GM23248 (cell line): ENCODE measurements at regions not wholly inside any gene's neighbourhood (a gene's known extent, or its start where the extent isn't known, plus 50 kb on each side); places are given as distances from the start of the nearest gene placed in this dataset.

Experiments used
- DNase-seq: peaks from one replicate; pipeline ENCODE4 v3.0.0-alpha.2; 2015
- H2AFZ ChIP-seq: fragments of 200-600 bp; sonication (generic); 2 replicates; pipeline ENCODE4 v1.6.1; 2016; ENCODE audit warnings: antibody characterized with exemption
- H3F3A ChIP-seq: fragments of 200-600 bp; sonication (generic); 2 replicates; pipeline ENCODE4 v1.6.1; 2016; ENCODE audit warnings: mild to moderate bottlenecking, antibody characterized with exemption, mixed run types; ENCODE audit not compliant: insufficient read depth
- H3K27ac ChIP-seq: fragments of 200-600 bp; sonication (generic); 2 replicates; pipeline ENCODE4 v1.5.1; 2016; ENCODE audit warnings: mild to moderate bottlenecking
- H3K27me3 ChIP-seq: fragments of 200-600 bp; sonication (generic); replicated peaks from 2 replicates; pipeline ENCODE4 v1.6.1; 2016; ENCODE audit warnings: mild to moderate bottlenecking; ENCODE audit not compliant: insufficient read depth
- H3K36me3 ChIP-seq: fragments of 200-600 bp; sonication (generic); 2 replicates; pipeline ENCODE4 v1.6.1; 2016; ENCODE audit warnings: low read depth, mild to moderate bottlenecking
- H3K4me1 ChIP-seq: fragments of 200-600 bp; sonication (generic); 2 replicates; pipeline ENCODE4 v1.6.1; 2016; ENCODE audit warnings: mild to moderate bottlenecking; ENCODE audit not compliant: insufficient read depth
- H3K4me2 ChIP-seq: fragments of 200-600 bp; sonication (generic); one replicate; pipeline ENCODE4 v1.6.1; 2016; ENCODE audit warnings: mild to moderate bottlenecking; ENCODE audit not compliant: unreplicated experiment
- H3K4me3 ChIP-seq: fragments of 200-600 bp; sonication (generic); 2 replicates; pipeline ENCODE4 v1.5.1; 2016; ENCODE audit warnings: mild to moderate bottlenecking
- H3K79me2 ChIP-seq: fragments of 200-600 bp; sonication (generic); 2 replicates; pipeline ENCODE4 v1.6.1; 2016; ENCODE audit warnings: mild to moderate bottlenecking; ENCODE audit not compliant: insufficient read depth
- H3K9ac ChIP-seq: fragments of 200-600 bp; sonication (generic); 2 replicates; pipeline ENCODE4 v1.6.1; 2016; ENCODE audit warnings: mild to moderate bottlenecking
- H3K9me2 ChIP-seq: fragments of 200-600 bp; sonication (generic); 2 replicates; pipeline ENCODE4 v1.6.1; 2016; ENCODE audit warnings: mixed run types, mild to moderate bottlenecking, moderate library complexity; ENCODE audit not compliant: insufficient read depth
- H3K9me3 ChIP-seq: fragments of 200-600 bp; sonication (generic); one replicate; pipeline ENCODE4 v1.6.1; 2017; ENCODE audit warnings: low read depth
- H4K20me1 ChIP-seq: fragments of 200-600 bp; sonication (generic); 2 replicates; pipeline ENCODE4 v1.6.0; 2016; ENCODE audit not compliant: insufficient read depth
- EZH2 ChIP-seq: fragments of 200-600 bp; sonication (generic); IDR thresholded peaks from 2 replicates; pipeline ENCODE4 v1.6.1; 2018; ENCODE audit warnings: antibody characterized with exemption, mild to moderate bottlenecking; ENCODE audit not compliant: insufficient read depth, poor library complexity, severe bottlenecking
- EZH2phosphoT487 ChIP-seq: fragments of 200-600 bp; sonication (generic); IDR thresholded peaks from 2 replicates; pipeline ENCODE4 v1.6.1; 2018; ENCODE audit warnings: antibody characterized with exemption, moderate library complexity, mild to moderate bottlenecking, low read depth; ENCODE audit not compliant: insufficient read depth
- WGBS, 2 experiments: methylation state at CpG; one replicate each; pipeline ENCODE4 v1.1.6; 2015 to 2017; ENCODE audit warnings: low lambda C conversion rate in 2 of 2, low coverage in 1 of 2; ENCODE audit errors: missing lambda C conversion rate in 2 of 2; 5-methylcytosine and 5-hydroxymethylcytosine counted together
- in situ Hi-C: fragments of 300-500 bp; cut with MboI; formaldehyde crosslinking; loops from 2 replicates; pipeline ENCODE4 v1.15.0; 2020

DNA sequence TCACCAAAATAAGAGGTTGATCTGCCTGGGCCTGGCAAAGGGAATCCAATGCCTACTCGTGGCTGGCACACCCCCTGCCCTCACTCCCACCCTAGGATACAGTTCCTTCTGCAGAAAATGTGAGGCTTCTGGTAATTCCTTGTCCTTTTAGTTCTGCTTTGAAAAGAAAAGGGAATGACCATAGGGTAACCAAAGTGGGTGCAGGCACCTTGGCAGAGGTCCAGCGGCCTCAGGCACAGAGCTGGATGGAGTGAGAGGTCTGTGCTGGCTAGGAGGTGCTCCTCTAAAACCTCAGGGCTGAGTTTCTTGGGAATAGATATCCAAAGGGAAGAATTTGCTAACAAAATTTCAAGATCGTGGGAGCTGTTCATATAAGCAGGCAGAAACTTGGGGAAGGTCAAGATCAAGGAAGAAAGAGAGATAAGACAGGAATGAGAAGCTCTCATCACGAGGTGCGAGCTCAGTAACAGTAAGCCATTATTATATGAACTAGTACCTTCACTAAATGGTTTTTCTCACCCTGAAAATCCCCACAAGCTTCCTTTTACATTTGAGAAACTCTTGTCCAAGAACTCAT lies 293.1 kb upstream of the LYPLAL1 start:
- TF ChIP-seq EZH2phosphoT487 (no peak), EZH2 (no peak)
- no peaks in the 10 kb centered on the region; the same call in 1 of the 2 replicates for H3K27me3 ChIP-seq
- H3K4me1 ChIP-seq: no peaks in the 10 kb centered on the region
- no peaks in the 10 kb centered on the region for H3K9me2 ChIP-seq
- H3K79me2 ChIP-seq: no peaks in the 10 kb centered on the region
- H3K4me2 ChIP-seq: no peak overlapping the region
- in situ Hi-C loops: no loop called here
- WGBS, 2 experiments: 49 to 53% methylated on average over 5 of the region's 5 CpGs
- no peaks in the 10 kb centered on the region for H3K9me3 ChIP-seq
- no peaks in the 10 kb centered on the region for H3K36me3 ChIP-seq
- DNase-seq: no peak
- no peaks in the 10 kb centered on the region for H3F3A ChIP-seq
- no peak overlapping the region for H3K9ac ChIP-seq
- H3K4me3 ChIP-seq: no peak overlapping the region
- no peaks in the 10 kb centered on the region for H4K20me1 ChIP-seq
- H2AFZ ChIP-seq: no peak overlapping the region
- H3K27ac ChIP-seq: no peak overlapping the region

DNA sequence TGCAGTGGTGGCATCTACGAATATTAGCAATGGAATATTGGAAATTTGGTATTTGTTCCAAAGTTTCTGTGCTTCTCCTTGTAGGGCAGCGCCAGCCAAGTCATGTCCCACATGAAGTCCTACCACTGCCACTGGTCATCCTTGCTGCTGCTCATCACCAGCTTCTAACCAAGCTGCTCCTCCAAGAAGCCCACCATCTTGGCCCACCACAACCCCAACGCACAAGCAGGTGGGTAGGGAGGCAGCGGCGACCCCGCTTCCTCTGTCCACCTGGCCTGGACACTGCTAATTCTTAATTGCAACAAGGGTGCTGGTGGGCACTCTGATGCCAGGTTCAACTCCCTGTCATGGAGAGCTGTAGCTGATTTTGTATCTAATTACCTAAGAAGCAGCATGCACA lies 291.2 kb upstream of the LYPLAL1 start:
- TF ChIP-seq EZH2: no peak
- TF ChIP-seq EZH2phosphoT487: no peak
- in situ Hi-C loops: no loop called here
- H3F3A ChIP-seq: no peaks in the 10 kb centered on the region

DNA sequence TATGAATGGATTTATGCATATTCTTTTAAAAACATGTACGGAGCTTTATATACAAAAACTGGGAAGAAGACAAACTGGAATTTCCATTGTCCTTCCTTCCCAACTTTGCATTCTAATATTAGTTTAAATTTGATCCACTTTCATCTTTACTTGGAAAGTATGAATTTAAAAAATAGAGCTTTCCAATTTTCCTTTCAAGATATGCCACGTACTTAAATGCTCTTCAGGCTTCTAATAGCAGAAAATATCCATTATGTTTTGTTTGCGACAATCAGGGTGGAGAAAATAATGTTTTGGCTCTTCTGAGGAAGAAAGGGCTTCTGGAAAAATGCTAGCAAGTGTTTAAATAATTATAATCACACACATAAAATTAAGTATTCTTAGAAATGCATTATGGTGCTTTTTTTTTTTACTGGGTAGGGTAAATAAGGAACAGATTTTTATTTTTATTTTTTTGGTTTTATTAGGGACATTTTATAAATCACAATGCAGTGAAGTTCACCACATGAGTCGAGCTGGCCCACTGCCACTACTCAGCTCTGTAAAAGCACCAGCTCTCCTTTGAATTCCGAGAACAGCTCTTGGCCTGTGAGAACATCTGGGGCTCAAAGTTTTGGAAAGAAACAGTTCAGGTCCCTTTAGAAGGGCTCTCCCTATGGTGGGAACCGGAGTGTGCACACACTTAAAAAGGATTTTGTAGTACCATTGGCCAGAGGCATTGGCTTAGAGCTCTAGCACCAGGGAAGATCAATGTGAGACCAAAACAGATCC lies 287.4 kb upstream of the LYPLAL1 start:
- H3K4me1 ChIP-seq: no peaks in the 10 kb centered on the region
- no peak overlapping the region for H3K27ac ChIP-seq
- in situ Hi-C loops: no loop called here
- 20 to 22% methylated on average over 6 of the region's 6 CpGs for WGBS, 2 experiments
- no peaks in the 10 kb centered on the region for H3K36me3 ChIP-seq
- no peak overlapping the region for H3K4me2 ChIP-seq
- no peaks in the 10 kb centered on the region for H3F3A ChIP-seq
- no peaks in the 10 kb centered on the region for H4K20me1 ChIP-seq
- no peak overlapping the region for H3K9ac ChIP-seq
- H3K4me3 ChIP-seq: no peak overlapping the region
- H3K9me3 ChIP-seq: no peaks in the 10 kb centered on the region
- no peaks in the 10 kb centered on the region for H3K9me2 ChIP-seq
- H2AFZ ChIP-seq: no peak overlapping the region
- H3K79me2 ChIP-seq: no peaks in the 10 kb centered on the region
- DNase-seq: peak; percentile 26
- H3K27me3 ChIP-seq: peaks cover 7% of the 10 kb centered on the region
- TF ChIP-seq EZH2phosphoT487: no peak
- TF ChIP-seq EZH2: no peak

More for the DNA sequence above, 291.2 kb upstream of the LYPLAL1 start:
- H3K79me2 ChIP-seq: no peaks in the 10 kb centered on the region
- no peaks in the 10 kb centered on the region for H3K9me3 ChIP-seq
- no peak overlapping the region for H3K9ac ChIP-seq
- no peak overlapping the region for H3K27ac ChIP-seq
- WGBS, 2 experiments: 82 to 83% methylated on average over 6 of the region's 6 CpGs
- no peaks in the 10 kb centered on the region for H3K9me2 ChIP-seq
- H3K4me3 ChIP-seq: no peak overlapping the region
- no peaks in the 10 kb centered on the region for H3K36me3 ChIP-seq
- H3K4me1 ChIP-seq: no peaks in the 10 kb centered on the region
- no peaks in the 10 kb centered on the region for H4K20me1 ChIP-seq
- no peak overlapping the region for H2AFZ ChIP-seq
- DNase-seq: no peak
- no peak overlapping the region for H3K4me2 ChIP-seq
- H3K27me3 ChIP-seq: no peaks in the 10 kb centered on the region; the same call in 1 of the 2 replicates

DNA sequence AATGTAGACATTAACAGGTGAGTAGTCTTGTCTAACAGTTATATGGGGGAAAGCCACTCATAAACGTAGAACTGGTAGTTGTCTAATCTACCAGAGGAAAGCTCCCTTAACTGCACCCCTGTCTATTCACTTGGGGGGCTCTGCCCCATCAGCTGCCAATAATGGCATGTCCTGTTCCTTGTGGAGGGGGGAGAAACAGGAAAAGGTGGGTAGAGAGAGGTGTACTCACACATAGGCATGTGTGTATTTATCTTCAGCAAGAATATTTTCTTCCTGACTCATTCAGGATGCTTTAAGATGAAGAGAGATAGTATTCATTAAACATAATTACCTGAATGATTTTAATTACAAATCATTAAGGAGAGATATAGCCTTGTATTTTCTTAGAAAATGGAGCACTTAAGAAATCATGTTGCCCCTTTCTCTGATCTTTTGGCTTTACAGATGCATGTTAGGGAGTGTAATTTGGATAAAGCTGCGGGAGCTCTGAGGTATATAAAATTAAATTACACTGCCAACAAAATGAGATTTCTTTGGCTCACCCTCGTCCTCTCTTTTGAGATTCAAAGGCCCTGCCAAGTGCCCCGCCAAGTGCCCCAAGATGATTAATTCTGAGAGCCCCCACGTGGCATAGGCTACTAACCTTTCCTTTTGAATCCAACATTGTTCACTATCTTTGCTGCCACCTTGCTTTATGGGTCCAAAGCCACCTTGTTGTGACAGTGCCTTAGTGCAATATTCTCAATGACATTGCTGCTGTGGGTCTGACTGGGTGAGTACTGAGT lies 286.3 kb upstream of the LYPLAL1 start:
- no peaks in the 10 kb centered on the region for H4K20me1 ChIP-seq
- H3K9ac ChIP-seq: no peak overlapping the region
- WGBS, 2 experiments: 73 to 75% methylated on average over 5 of the region's 5 CpGs
- H3K79me2 ChIP-seq: no peaks in the 10 kb centered on the region
- H3K9me3 ChIP-seq: no peaks in the 10 kb centered on the region
- no peaks in the 10 kb centered on the region for H3K36me3 ChIP-seq
- no peak overlapping the region for H2AFZ ChIP-seq
- H3K4me3 ChIP-seq: no peak overlapping the region
- H3K9me2 ChIP-seq: no peaks in the 10 kb centered on the region
- no peaks in the 10 kb centered on the region for H3F3A ChIP-seq
- H3K4me1 ChIP-seq: no peaks in the 10 kb centered on the region
- H3K4me2 ChIP-seq: no peak overlapping the region
- peaks cover 7% of the 10 kb centered on the region for H3K27me3 ChIP-seq
- TF ChIP-seq EZH2 (no peak), EZH2phosphoT487 (no peak)
- H3K27ac ChIP-seq: no peak overlapping the region
- in situ Hi-C loops: no loop called here
- no peak for DNase-seq
